GM12878 (cell line): ENCODE measurements at regions not wholly inside any gene's neighbourhood (a gene's known extent, or its start where the extent isn't known, plus 50 kb on each side); places are given as distances from the start of the nearest gene placed in this dataset.

Experiments
- CTCF ChIP-seq, 3 experiments: IDR thresholded peaks in 2 of 3; conservative IDR thresholded peaks in 1 of 3; 2 replicates each; pipeline ENCODE4 v1.5.1; 2011; ENCODE audit warnings: low read depth in 3 of 3, low read length in 3 of 3, mild to moderate bottlenecking in 3 of 3, control low read depth in 2 of 3, moderate library complexity in 2 of 3, inconsistent platforms in 1 of 3, mixed read lengths in 1 of 3; ENCODE audit not compliant: control insufficient read depth in 2 of 3, insufficient read depth in 1 of 3; ENCODE audit errors: extremely low read depth in 1 of 3
- FOS ChIP-seq: IDR thresholded peaks from 3 replicates; pipeline ENCODE4 v1.6.1; 2011; ENCODE audit warnings: borderline replicate concordance; ENCODE audit not compliant: insufficient read length; ENCODE audit errors: extremely low read depth
- FOXM1 ChIP-seq: IDR thresholded peaks from 2 replicates; pipeline ENCODE4 v1.6.1; 2012; ENCODE audit warnings: low read depth, mild to moderate bottlenecking, inconsistent platforms, low read length, moderate library complexity
- MEF2A ChIP-seq: IDR thresholded peaks from 2 replicates; pipeline ENCODE4 v1.6.1; 2011; ENCODE audit warnings: low read depth, mild to moderate bottlenecking, low read length, moderate library complexity; ENCODE audit not compliant: insufficient read depth
- RAD21 ChIP-seq: IDR thresholded peaks from 2 replicates; pipeline ENCODE4 v1.6.1; 2011; ENCODE audit warnings: mild to moderate bottlenecking, low read depth, low read length, moderate library complexity; ENCODE audit not compliant: insufficient read depth
- RFX5 ChIP-seq: IDR thresholded peaks from 2 replicates; pipeline ENCODE4 v1.6.1; 2011; ENCODE audit warnings: low read depth, low read length, improper control_type of control experiment
- STAT1 ChIP-seq: fragments of 450-650 bp; conservative IDR thresholded peaks from 2 replicates; pipeline ENCODE4 v1.6.1; 2014; ENCODE audit warnings: antibody characterized with exemption, mild to moderate bottlenecking
- TCF12 ChIP-seq: IDR thresholded peaks from 2 replicates; pipeline ENCODE4 v1.6.1; 2011; ENCODE audit warnings: low read depth, mild to moderate bottlenecking, low read length
- YY1 ChIP-seq: IDR thresholded peaks from 2 replicates; pipeline ENCODE4 v1.6.1; 2011; ENCODE audit warnings: low read depth, mild to moderate bottlenecking, low read length
- ZBTB33 ChIP-seq: fragments of 450-650 bp; IDR thresholded peaks from 2 replicates; pipeline ENCODE4 v1.6.1; 2017; ENCODE audit warnings: mild to moderate bottlenecking
- ZNF274 ChIP-seq: IDR thresholded peaks from one replicate; pipeline ENCODE4 v1.8.0; 2011; ENCODE audit not compliant: insufficient read length, insufficient read depth

GRCh38 chr2:106311041-106311370 lies 116.9 kb upstream of the UXS1 start:
- TF ChIP-seq TCF12 (no peak), FOS (no peak), CTCF (IDR thresholded peaks at IDR 0.05 in 2 of 3, conservative IDR thresholded peaks at IDR 0.05 in 1 of 3; ENCODE audit: control insufficient read depth in 2 of 3, extremely low read depth in 1 of 3, insufficient read depth in 1 of 3, low read depth in 3 of 3, low read length in 3 of 3) (no peak), RFX5 (no peak), RAD21 (no peak), FOXM1 (no peak), STAT1 (no peak), ZNF274 (no peak), ZBTB33 (no peak), YY1 (no peak), MEF2A (no peak)
